Osteocyte (in vitro differentiated cells): ENCODE measurements at regions not wholly inside any gene's neighbourhood (a gene's known extent, or its start where the extent isn't known, plus 50 kb on each side); places are given as distances from the start of the nearest gene placed in this dataset.

Experiments
- DNase-seq: peaks from one replicate; pipeline ENCODE4 v3.0.0; 2021; ENCODE audit warnings: mixed read lengths; ENCODE audit not compliant: unreplicated experiment; ENCODE audit errors: extremely low spot score
- H3K27ac Mint-ChIP-seq: one replicate; pipeline ENCODE4 v1.8.0; 2021; ENCODE audit warnings: mild to moderate bottlenecking, mixed read lengths; ENCODE audit not compliant: unreplicated experiment
- H3K27me3 Mint-ChIP-seq: one replicate; pipeline ENCODE4 v1.8.0; 2021; ENCODE audit warnings: mixed read lengths; ENCODE audit not compliant: unreplicated experiment
- H3K36me3 Mint-ChIP-seq: one replicate; pipeline ENCODE4 v1.8.0; 2021; ENCODE audit warnings: mixed read lengths; ENCODE audit not compliant: unreplicated experiment
- H3K4me1 Mint-ChIP-seq: one replicate; pipeline ENCODE4 v1.8.0; 2021; ENCODE audit warnings: mixed read lengths; ENCODE audit not compliant: unreplicated experiment
- H3K4me3 Mint-ChIP-seq: one replicate; pipeline ENCODE4 v1.8.0; 2021; ENCODE audit warnings: mild to moderate bottlenecking, moderate library complexity, mixed read lengths; ENCODE audit not compliant: unreplicated experiment
- H3K9me3 Mint-ChIP-seq: one replicate; pipeline ENCODE4 v1.8.0; 2021; ENCODE audit warnings: mixed read lengths; ENCODE audit not compliant: unreplicated experiment
- CTCF ChIP-seq: fragments of 200-600 bp; sonication (generic); IDR thresholded peaks from 2 replicates; pipeline ENCODE4 v1.5.0; 2021; ENCODE audit warnings: antibody characterized with exemption, mild to moderate bottlenecking, moderate library complexity

GRCh38 chr12:4210183-4210582 lies 63.4 kb upstream of the CCND2 start:
- Mint-ChIP-seq H3K27me3 (peaks cover 2% of the 10 kb centered on the region), H3K27ac (no peak overlapping the region), H3K4me3 (no peak overlapping the region), H3K4me1 (no peaks in the 10 kb centered on the region), H3K36me3 (no peaks in the 10 kb centered on the region), H3K9me3 (no peaks in the 10 kb centered on the region)
- no peak for TF ChIP-seq CTCF
- DNase-seq, result no peak

GRCh38 chr12:4206470-4206869 lies 67.1 kb upstream of the CCND2 start:
- no peak for TF ChIP-seq CTCF
- no peaks in the 10 kb centered on the region for H3K4me1 Mint-ChIP-seq
- H3K27ac Mint-ChIP-seq, result no peak overlapping the region
- no peak overlapping the region for H3K4me3 Mint-ChIP-seq
- DNase-seq, result peak; percentile 57
- H3K27me3 Mint-ChIP-seq, result peaks cover 12% of the 10 kb centered on the region
- no peaks in the 10 kb centered on the region for H3K9me3 Mint-ChIP-seq
- H3K36me3 Mint-ChIP-seq, result no peaks in the 10 kb centered on the region

DNA sequence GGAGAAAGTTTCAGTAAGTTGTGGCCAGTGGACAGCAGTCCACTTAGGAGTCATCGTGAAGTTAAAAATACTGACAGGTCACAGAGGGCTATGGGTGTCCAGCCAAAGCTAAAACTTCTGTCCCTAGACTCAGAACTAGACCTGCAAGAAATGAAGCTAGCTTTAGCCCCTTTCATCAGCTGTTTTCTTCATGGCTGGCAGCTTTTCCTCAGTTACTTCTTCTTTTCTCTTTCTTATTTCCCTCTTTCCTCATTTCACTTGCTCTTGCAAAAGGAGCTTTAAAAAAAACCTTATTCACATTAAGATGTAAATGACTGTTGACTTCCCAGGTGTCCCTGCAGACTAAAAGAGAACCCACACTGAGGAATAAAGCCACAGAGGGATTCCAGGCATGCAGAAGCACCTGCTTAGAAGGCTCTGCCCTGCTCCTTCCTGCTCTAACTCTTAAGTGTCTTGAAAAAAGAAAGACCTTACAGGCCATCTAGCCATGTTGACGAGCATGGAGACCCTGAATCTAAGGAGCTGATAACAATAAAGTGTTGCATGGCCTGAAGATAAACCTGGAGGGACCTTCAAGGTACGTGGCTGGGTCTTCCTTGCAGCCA lies 69.7 kb upstream of the CCND2 start:
- Mint-ChIP-seq H3K4me1 (no peaks in the 10 kb centered on the region), H3K9me3 (no peaks in the 10 kb centered on the region), H3K36me3 (no peaks in the 10 kb centered on the region), H3K27me3 (peaks cover 12% of the 10 kb centered on the region), H3K27ac (no peak overlapping the region), H3K4me3 (no peak overlapping the region)
- TF ChIP-seq CTCF, result no peak
- no peak for DNase-seq

- no peak for TF ChIP-seq CTCF
- no peaks in the 10 kb centered on the region for H3K9me3 Mint-ChIP-seq
- DNase-seq, result peak; percentile 42
- H3K27me3 Mint-ChIP-seq, result peaks cover 12% of the 10 kb centered on the region
- no peaks in the 10 kb centered on the region for H3K4me1 Mint-ChIP-seq
- H3K27ac Mint-ChIP-seq, result no peak overlapping the region
- H3K36me3 Mint-ChIP-seq, result no peaks in the 10 kb centered on the region
- H3K4me3 Mint-ChIP-seq, result no peak overlapping the region
Measured at GRCh38 chr12:4202918-4203317, 70.6 kb upstream of the CCND2 start.

GRCh38 chr12:4202487-4202886 lies 71.1 kb upstream of the CCND2 start:
- TF ChIP-seq CTCF, result no peak
- no peaks in the 10 kb centered on the region for H3K36me3 Mint-ChIP-seq
- H3K4me3 Mint-ChIP-seq, result no peak overlapping the region
- DNase-seq, result no peak
- no peak overlapping the region for H3K27ac Mint-ChIP-seq
- no peaks in the 10 kb centered on the region for H3K4me1 Mint-ChIP-seq
- H3K27me3 Mint-ChIP-seq, result peaks cover 12% of the 10 kb centered on the region
- no peaks in the 10 kb centered on the region for H3K9me3 Mint-ChIP-seq
